GM12878 (cell line): ENCODE measurements at regions not wholly inside any gene's neighbourhood (a gene's known extent, or its start where the extent isn't known, plus 50 kb on each side); places are given as distances from the start of the nearest gene placed in this dataset.

Source experiments
- CEBPB ChIP-seq, 2 experiments: fragments of 150-350 bp in 1 of 2; IDR thresholded peaks; 2 replicates each; pipeline ENCODE4 v1.6.1; 2012 to 2014; ENCODE audit warnings: low read depth in 2 of 2, low read length in 2 of 2, borderline replicate concordance in 1 of 2, inconsistent platforms in 1 of 2
- EZH2 ChIP-seq: IDR thresholded peaks from 2 replicates; pipeline ENCODE4 v1.6.1; 2012; ENCODE audit warnings: low read depth, mild to moderate bottlenecking, control low read depth, inconsistent platforms, low read length, borderline replicate concordance; ENCODE audit not compliant: control insufficient read depth
- JUNB ChIP-seq: IDR thresholded peaks from 2 replicates; pipeline ENCODE4 v1.6.1; 2016; ENCODE audit warnings: antibody characterized with exemption, mild to moderate bottlenecking
- MEF2A ChIP-seq: IDR thresholded peaks from 2 replicates; pipeline ENCODE4 v1.6.1; 2011; ENCODE audit warnings: low read depth, mild to moderate bottlenecking, low read length, moderate library complexity; ENCODE audit not compliant: insufficient read depth
- NKRF ChIP-seq: fragments of 450-650 bp; conservative IDR thresholded peaks from 2 replicates; pipeline ENCODE4 v1.6.1; 2017; ENCODE audit warnings: mild to moderate bottlenecking, moderate library complexity
- NRF1 ChIP-seq: conservative IDR thresholded peaks from 2 replicates; pipeline ENCODE4 v1.6.1; 2011; ENCODE audit warnings: mild to moderate bottlenecking, low read depth, low read length, improper control_type of control experiment
- PAX5 ChIP-seq: IDR thresholded peaks from 2 replicates; pipeline ENCODE4 v1.6.1; 2011; ENCODE audit warnings: low read depth, low read length, borderline replicate concordance
- SREBF2 ChIP-seq: IDR thresholded peaks from 2 replicates; pipeline ENCODE4 v1.6.1; 2012; ENCODE audit warnings: mild to moderate bottlenecking, low read length
- ZNF592 ChIP-seq: fragments of 450-650 bp; IDR thresholded peaks from 2 replicates; pipeline ENCODE4 v1.6.1; 2017; ENCODE audit warnings: mild to moderate bottlenecking, moderate library complexity
- TF ChIP-seq, protein P1 (sequence below): IDR thresholded peaks from 2 replicates; pipeline ENCODE4 v1.6.1; 2011; ENCODE audit warnings: low read depth, mild to moderate bottlenecking, low read length, moderate library complexity, borderline replicate concordance; ENCODE audit errors: extremely low read depth
- TF ChIP-seq, protein P2 (sequence below): fragments of 450-650 bp; IDR thresholded peaks from 2 replicates; pipeline ENCODE4 v1.6.1; 2016; ENCODE audit warnings: mild to moderate bottlenecking
- TF ChIP-seq, protein P3 (sequence below): IDR thresholded peaks from 2 replicates; pipeline ENCODE4 v1.6.1; 2012; ENCODE audit warnings: mild to moderate bottlenecking, low read depth, low read length
- TF ChIP-seq, protein P4 (sequence below): IDR thresholded peaks from 2 replicates; pipeline ENCODE4 v1.6.1; 2011; ENCODE audit warnings: borderline replicate concordance, low read depth, mild to moderate bottlenecking, moderate library complexity, mixed read lengths, low read length; ENCODE audit not compliant: insufficient read depth; ENCODE audit errors: extremely low read length

DNA sequence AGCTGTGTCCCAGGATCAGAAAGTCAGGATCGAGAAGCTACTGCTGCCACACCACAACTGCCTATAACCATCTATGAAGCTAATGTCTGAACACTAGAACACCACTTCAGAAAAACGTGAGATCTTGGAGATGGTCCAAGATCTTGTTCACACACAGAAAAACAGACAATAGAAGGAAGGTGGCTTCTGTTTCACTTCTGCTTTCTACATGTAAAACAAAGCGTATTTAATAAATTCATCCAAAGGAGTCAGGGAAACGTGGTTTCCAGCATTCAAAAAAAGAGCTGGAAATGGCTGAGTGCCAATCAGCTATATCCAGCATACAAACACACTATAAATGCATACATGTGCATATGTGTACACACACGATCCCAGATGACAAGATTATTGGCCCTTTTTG, 70.2 kb upstream of the CCDC71L start (continued):
- TF ChIP-seq ZNF592 (no peak; the same call in 1 of the 2 replicates), NRF1 (no peak), CEBPB (IDR thresholded peaks at IDR 0.05; ENCODE audit: borderline replicate concordance in 1 of 2, low read depth in 2 of 2, low read length in 2 of 2) (no peak), SREBF2 (no peak), PAX5 (no peak), MEF2A (no peak), NKRF (no peak), EZH2 (no peak), JUNB (no peak)
- TF ChIP-seq, protein P1, sequence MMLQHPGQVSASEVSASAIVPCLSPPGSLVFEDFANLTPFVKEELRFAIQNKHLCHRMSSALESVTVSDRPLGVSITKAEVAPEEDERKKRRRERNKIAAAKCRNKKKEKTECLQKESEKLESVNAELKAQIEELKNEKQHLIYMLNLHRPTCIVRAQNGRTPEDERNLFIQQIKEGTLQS = no peak
- TF ChIP-seq, protein P2, sequence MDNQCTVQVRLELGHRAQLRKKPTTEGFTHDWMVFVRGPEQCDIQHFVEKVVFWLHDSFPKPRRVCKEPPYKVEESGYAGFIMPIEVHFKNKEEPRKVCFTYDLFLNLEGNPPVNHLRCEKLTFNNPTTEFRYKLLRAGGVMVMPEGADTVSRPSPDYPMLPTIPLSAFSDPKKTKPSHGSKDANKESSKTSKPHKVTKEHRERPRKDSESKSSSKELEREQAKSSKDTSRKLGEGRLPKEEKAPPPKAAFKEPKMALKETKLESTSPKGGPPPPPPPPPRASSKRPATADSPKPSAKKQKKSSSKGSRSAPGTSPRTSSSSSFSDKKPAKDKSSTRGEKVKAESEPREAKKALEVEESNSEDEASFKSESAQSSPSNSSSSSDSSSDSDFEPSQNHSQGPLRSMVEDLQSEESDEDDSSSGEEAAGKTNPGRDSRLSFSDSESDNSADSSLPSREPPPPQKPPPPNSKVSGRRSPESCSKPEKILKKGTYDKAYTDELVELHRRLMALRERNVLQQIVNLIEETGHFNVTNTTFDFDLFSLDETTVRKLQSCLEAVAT = no peak
- TF ChIP-seq, protein P3, sequence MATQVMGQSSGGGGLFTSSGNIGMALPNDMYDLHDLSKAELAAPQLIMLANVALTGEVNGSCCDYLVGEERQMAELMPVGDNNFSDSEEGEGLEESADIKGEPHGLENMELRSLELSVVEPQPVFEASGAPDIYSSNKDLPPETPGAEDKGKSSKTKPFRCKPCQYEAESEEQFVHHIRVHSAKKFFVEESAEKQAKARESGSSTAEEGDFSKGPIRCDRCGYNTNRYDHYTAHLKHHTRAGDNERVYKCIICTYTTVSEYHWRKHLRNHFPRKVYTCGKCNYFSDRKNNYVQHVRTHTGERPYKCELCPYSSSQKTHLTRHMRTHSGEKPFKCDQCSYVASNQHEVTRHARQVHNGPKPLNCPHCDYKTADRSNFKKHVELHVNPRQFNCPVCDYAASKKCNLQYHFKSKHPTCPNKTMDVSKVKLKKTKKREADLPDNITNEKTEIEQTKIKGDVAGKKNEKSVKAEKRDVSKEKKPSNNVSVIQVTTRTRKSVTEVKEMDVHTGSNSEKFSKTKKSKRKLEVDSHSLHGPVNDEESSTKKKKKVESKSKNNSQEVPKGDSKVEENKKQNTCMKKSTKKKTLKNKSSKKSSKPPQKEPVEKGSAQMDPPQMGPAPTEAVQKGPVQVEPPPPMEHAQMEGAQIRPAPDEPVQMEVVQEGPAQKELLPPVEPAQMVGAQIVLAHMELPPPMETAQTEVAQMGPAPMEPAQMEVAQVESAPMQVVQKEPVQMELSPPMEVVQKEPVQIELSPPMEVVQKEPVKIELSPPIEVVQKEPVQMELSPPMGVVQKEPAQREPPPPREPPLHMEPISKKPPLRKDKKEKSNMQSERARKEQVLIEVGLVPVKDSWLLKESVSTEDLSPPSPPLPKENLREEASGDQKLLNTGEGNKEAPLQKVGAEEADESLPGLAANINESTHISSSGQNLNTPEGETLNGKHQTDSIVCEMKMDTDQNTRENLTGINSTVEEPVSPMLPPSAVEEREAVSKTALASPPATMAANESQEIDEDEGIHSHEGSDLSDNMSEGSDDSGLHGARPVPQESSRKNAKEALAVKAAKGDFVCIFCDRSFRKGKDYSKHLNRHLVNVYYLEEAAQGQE = no peak
- TF ChIP-seq, protein P4, sequence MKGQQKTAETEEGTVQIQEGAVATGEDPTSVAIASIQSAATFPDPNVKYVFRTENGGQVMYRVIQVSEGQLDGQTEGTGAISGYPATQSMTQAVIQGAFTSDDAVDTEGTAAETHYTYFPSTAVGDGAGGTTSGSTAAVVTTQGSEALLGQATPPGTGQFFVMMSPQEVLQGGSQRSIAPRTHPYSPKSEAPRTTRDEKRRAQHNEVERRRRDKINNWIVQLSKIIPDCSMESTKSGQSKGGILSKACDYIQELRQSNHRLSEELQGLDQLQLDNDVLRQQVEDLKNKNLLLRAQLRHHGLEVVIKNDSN = no peak
